ENCODE measurements at regions not wholly inside any gene's neighbourhood (a gene's known extent, or its start where the extent isn't known, plus 50 kb on each side); places are given as distances from the start of the nearest gene placed in this dataset.

GRCh38 chr1:17933971-17934370 lies 173.6 kb upstream of the IGSF21 start:
- no peak for DNase-seq

GRCh38 chr1:17935230-17935629 lies 172.4 kb upstream of the IGSF21 start:
- no peak for DNase-seq

- no peak for DNase-seq
Observed at GRCh38 chr1:17941431-17942189, 166.0 kb upstream of the IGSF21 start.

DNA sequence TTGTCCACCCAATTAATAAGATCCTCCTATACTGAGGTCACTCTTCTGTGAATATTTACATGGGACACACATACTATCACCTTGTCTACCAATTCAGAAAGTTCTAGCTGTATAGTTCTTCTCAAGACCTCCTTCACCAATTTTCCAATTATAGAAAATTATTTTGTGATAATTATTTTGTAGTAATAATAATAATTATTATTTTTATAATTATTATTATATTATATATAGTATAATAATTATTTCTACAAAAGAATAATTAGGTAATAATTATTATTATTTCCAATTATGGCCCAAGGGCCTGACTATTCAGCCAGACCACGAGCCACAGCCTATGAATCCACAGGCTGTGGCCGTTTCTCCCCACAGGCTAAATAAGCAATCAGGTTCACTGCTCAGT lies 164.1 kb upstream of the IGSF21 start:
- no peak for DNase-seq

DNA sequence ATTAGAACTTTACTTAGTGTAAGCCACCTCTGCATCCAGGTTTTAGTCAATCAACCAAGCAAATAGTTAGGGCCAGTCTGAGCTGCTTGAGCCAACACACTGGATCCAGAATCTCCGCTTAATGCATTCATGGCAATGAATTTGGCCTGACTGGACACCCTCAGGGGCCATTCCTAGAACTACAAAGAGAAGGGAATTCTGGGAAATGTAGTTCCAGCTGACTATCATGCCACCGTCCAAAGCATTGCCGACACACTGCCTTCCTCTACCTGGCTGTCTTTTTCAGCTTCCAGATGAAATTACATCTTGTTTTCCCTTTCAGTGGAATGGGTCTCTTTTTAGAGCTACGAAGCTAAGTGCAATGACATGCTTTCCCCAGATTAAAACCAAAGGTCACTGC lies 163.0 kb upstream of the IGSF21 start:
- DNase-seq: no peak

DNA sequence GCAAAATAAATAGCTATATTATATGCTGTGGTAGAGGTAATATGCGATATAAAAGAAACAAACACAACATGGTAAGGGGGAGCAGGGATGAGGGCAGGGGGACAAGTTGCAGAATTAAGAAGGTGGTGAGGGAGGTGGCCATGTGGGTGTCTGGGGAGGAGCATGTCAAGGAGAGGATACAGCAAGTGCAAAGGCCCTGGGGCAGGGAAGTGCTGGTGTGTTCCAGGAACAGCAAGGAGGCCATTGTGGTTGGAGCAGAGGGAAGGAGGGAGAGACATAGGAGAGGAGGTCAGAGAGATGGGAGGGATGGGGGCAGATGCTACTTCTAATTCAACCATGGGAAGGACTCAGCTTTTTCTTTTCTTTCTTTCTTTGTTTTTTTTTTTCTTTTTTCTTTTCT lies 161.2 kb upstream of the IGSF21 start:
- DNase-seq: no peak

GRCh38 chr1:17948594-17948993 lies 159.0 kb upstream of the IGSF21 start:
- DNase-seq: no peak

DNA sequence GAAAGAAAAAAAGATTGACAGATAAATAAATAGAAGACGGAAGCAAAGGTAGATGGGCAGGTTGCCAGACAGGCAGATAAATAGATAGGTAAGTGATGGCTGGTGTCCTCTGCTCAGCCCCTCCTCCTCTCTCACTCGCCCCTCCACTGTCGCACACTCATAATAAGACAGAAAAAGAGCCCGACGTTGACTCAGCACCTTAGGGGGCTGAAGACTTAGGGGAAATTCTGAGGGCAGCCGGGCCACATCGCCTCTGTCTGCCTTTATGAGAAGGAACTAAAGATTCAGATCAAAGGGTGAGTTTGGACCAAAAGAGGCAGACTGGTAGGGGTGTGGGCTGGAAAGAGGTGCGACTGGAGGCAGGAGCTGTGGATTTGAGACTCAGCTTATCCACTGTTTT lies 158.1 kb upstream of the IGSF21 start:
- no peak for DNase-seq

DNA sequence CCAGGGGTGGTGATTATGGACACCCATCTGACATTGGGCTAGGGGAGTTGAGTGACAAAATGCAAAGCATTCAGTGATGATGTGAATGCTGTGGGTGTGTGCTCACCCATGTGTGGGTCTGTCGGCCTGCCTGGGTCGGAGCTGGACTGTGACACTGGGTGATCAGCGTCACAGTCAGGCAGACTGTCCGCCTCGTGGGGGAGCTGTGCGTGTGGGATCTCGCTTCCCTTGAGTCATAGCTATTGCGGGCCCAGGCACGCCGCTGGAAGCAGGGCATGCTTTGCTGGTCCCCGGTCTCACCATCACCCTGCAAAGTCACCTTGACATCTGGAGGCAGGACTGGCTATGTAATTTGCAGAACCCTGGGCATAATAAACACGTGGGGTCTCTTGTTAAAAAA lies 156.9 kb upstream of the IGSF21 start:
- no peak for DNase-seq

GRCh38 chr1:17952506-17952905 lies 155.1 kb upstream of the IGSF21 start:
- DNase-seq: peak; percentile 3

- no peak for DNase-seq
Observed at GRCh38 chr1:17953921-17954320, 153.7 kb upstream of the IGSF21 start.

GRCh38 chr1:17955302-17956285 lies 152.0 kb upstream of the IGSF21 start:
- no peak for DNase-seq

DNA sequence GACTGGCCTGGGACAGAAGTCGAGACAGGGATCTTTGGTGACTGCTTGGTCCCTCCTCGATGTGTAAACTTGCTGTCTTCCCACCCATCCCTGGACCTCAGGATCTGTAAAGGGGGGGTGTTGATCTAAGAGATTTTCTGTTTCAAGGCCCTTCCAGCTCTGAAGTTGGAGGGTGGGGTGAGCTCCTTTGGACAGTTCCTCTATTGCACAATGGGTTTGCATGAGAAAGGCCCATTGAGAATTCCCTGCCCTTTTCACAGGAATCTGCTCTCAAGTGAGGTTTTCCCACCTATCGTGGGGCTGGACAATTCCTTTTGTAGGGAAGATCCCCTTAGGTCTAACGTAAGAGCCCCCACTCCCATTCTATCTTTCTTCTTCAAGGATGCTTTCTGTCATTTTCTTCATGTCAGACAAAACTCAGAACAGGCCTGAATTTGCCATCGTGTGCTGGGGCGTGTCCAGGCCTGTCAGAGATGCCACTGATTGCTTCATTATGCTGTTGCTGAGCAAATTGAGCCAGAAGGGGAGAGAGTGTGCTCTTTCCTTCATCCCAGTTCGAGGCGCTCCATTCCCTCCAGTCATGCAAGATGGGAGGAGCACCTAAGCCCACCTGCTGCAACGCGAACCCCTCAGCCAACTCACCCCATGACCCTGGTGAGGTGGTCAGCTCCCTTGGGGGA lies 149.9 kb upstream of the IGSF21 start:
- no peak for DNase-seq

GRCh38 chr1:17958704-17959103 lies 148.9 kb upstream of the IGSF21 start:
- peak; percentile 30 for DNase-seq

- DNase-seq: no peak
Observed at GRCh38 chr1:17963513-17963912, 144.1 kb upstream of the IGSF21 start.

DNA sequence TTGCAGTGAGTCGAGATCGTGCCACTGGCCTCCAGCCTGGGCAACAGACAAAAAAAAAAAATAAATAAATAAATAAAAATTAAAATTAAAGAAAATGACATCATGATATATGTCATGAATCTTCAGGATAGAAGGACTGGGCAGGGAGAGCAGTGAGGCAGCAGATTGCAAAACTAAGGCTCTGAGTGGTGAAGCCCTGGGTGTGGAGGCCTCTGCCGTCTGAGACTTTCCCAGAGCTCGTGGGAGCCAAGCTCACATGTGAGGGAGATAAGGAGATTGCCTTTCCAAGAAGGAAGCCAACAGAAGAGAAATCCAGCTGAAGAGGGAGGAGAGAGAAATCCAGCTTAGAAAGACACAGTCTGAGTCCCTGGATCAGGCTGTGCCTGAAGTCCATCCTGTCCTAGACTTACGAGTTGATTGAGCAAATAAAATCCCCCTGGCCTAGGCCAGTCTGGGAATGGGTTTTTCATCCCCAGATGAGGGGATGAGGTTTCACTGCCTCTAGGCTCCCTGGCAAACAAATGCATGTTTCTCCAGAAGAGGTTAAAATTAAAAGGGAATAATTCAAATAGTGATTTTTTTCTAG lies 142.0 kb upstream of the IGSF21 start:
- no peak for DNase-seq

GRCh38 chr1:17966341-17966740 lies 141.3 kb upstream of the IGSF21 start:
- DNase-seq: no peak

- no peak for DNase-seq
Observed at GRCh38 chr1:17967623-17968255, 139.9 kb upstream of the IGSF21 start.

DNA sequence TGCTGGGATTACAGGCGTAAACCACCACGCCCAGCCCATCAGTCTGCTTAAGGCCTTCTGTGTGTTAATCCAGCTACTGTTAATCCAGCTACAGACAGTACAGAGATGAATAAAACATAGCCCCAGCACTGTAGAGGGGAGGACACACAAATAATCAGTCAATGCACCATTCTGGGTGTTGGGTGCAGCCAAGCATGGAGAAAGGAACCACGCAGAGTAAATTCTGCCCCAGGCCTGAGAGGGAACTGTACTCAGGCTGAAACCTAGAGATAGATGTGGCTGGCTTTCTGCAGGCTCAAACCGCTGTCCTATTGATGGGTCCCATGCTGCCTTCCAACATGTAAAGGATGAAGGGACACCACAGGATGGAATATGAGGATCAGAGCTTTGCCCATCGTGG lies 136.8 kb upstream of the IGSF21 start:
- no peak for DNase-seq

GRCh38 chr1:17973694-17974093 lies 133.9 kb upstream of the IGSF21 start:
- DNase-seq: no peak

DNA sequence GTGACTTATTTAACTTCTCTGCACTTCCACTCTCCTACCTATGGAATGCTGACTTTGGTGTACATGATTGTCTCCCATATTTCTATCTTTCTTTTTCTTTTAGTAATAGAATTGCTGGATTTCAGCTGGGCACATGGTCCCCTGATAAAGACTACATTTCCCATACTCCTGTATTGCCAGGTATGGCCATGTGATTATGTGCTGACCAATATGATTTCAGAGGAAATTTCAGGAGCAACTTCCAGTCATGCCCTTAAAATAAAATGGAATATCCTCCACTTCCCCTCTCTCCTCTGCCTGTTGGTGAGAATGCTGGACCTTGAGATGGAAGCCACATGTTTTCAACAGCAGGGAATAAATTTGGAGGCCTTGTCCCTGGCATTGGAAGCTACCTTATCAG lies 130.7 kb upstream of the IGSF21 start:
- DNase-seq: no peak

DNA sequence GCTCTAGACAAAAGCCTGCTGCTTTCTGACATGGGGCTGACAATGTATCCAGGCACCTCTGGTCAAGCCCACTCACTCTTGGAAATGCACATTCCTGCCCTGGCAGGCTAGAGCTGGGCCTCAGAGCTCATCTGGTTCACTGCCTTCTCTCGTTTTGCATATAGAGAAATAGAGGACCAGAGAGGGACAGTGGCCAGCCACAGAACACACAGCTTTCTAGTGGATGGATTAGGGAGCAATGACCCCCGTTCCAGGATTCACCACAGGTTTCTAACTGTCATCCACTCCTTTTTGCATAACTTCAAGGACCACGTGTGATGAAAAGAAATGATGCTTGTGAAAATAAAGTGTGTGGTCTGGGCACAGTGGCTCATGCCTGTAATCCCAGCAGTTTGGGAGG lies 129.6 kb upstream of the IGSF21 start:
- no peak for DNase-seq

DNA sequence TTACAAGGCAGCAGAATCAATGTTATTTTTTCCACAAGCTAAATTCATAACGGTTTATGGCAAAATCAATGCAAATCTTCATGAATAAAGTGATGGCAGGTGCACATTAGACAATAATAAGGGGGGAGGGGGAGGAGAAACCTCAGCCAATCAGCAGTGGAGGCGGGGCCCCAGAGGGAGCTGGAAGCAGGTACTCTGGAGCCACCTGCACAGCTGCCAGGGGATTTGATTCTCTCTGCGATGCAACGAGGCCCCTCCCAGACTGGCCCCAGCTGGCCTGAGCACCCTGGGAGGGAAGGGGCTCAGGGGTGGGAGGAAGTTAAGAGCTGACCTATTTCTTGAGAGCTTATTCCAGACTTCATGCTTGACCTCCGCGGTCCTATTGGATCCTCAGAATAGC lies 127.8 kb upstream of the IGSF21 start:
- no peak for DNase-seq
